ENCODE measurements at regions not wholly inside any gene's neighbourhood (a gene's known extent, or its start where the extent isn't known, plus 50 kb on each side); places are given as distances from the start of the nearest gene placed in this dataset.

DNA sequence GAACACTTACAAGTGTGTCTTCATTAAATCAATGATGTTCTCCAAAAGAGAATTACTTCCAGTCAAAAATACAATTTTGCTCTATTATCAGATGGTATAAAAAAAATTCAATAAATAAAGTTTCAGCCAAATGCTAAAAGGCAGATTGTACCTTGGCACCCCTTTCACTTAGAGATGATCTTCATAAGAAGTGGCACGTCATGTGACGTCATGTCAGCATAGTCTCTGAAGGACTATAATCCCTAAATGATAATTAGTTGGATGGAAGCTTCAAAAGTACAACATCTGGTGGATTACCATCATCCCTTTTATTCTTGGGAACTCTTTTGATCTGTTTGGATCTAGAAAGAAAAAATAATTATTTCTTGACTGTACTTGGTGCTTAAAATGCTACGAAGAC is 335.5 kb upstream of the EDNRB start:
- TF ChIP-seq, protein P1, sequence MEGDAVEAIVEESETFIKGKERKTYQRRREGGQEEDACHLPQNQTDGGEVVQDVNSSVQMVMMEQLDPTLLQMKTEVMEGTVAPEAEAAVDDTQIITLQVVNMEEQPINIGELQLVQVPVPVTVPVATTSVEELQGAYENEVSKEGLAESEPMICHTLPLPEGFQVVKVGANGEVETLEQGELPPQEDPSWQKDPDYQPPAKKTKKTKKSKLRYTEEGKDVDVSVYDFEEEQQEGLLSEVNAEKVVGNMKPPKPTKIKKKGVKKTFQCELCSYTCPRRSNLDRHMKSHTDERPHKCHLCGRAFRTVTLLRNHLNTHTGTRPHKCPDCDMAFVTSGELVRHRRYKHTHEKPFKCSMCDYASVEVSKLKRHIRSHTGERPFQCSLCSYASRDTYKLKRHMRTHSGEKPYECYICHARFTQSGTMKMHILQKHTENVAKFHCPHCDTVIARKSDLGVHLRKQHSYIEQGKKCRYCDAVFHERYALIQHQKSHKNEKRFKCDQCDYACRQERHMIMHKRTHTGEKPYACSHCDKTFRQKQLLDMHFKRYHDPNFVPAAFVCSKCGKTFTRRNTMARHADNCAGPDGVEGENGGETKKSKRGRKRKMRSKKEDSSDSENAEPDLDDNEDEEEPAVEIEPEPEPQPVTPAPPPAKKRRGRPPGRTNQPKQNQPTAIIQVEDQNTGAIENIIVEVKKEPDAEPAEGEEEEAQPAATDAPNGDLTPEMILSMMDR (IDR thresholded peaks at IDR 0.05 in 4 of 5, conservative IDR thresholded peaks at IDR 0.05 in 1 of 5): no peak
- no peak for TF ChIP-seq POLR2A (IDR thresholded peaks at IDR 0.05)
